GM18508 (cell line): ENCODE measurements at regions not wholly inside any gene's neighbourhood (a gene's known extent, or its start where the extent isn't known, plus 50 kb on each side); places are given as distances from the start of the nearest gene placed in this dataset.

Experiments
- ATAC-seq: cut with Tn5 transposase; IDR thresholded peaks from one replicate; pipeline ENCODE4 v1.9.1; 2021; ENCODE audit warnings: moderate number of reproducible peaks; ENCODE audit not compliant: insufficient read depth, unreplicated experiment

DNA sequence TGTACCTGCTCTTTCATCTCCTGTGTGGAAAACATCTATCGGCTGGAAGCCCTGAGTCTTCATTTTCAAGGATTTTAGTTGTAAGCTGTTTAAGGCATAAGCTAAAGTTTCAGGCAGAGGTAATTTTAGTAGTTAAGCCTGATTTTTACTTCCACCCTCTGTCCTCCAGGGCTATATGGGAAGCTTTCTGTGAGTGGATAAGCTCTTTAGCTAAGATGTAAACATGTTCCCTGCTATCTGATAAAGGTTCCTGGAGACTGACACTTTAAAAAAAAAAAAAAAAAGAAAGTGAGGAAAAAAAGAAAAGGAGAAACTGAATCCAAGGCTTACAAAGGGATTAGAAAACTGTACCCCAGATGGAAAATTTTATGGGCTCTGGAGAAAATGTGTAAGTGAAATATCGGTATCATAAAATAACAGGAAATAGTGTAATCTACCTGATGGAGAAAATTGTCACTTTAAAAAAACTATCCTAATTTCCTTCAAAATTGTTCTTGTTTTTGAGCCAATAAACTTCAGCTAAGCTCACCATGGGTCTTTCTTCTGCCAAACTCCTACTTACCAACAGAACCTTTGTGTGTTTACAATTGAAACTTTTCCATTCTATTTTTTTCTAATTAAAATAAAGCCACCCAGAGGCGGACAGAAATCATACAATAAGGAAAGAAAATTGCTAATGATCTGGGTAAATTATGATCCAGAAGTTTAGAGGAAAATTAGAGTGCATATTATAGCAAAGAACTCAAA is 180.5 kb downstream of the TGFB2 start:
- no peak for ATAC-seq

DNA sequence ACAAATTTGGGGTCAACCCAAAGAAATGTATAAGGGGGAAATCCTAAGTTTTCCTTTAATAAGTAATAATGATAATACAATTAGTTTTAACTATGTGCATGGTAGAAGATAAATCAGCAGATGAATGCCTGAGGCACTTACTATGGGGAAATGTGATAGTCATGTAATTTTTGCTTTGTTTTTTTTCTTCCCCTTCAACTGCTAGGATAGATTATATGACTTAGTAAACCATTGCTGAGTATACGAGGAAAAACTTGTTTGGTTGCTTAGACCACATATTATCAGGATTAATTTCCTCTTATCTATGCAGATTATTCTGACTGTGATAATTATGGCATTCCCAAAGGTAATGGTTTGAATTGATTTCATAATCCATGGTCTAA is 181.1 kb downstream of the TGFB2 start:
- ATAC-seq, result no peak

DNA sequence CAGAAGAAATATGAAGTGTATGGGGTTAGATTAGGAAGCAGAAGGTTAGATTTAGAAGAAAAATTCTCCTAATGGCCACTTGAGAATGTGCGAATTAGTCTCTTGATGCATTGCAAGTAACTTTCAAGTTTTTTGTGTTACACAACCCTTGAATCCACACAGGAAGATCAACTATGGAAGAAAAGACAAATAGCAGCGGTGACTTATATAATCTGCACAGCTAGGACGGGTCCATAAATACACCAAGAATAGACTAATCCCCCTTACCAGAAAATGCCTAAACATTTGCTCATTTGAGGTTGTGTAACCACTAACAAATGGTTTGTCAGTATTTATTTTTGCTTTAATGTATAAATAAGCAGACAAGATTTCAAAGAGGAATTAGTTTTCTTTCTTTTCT is 182.6 kb downstream of the TGFB2 start:
- no peak for ATAC-seq

DNA sequence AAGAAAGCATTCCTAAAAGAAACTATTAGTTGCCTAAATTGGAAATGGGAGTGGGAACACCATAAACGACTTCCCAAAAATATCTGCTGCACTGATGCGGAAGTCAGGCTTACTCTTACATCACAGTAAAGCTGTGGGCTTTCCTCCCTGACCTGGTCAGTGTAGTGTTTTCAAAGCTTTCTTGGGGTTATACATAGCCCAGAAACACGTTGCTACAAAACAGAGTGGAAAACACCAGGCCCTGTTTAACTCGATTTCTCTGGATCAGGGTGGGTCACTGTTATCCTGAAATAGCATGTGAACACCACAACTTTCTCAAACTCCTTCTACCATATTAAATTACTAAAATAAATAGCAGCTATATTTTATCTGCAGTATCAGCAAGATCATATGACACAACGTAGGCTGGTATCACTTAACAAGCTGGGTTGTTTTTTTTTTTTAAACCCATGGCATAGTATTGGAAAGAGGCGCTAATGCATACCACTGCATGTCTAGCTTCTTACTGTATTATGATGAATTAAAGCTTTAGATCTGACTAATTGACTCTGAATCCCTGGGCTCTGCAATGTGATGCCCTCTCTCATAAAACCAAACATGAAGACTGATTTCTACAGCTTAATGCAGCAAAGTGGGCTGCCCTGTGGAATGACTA is 184.6 kb downstream of the TGFB2 start:
- no peak for ATAC-seq

DNA sequence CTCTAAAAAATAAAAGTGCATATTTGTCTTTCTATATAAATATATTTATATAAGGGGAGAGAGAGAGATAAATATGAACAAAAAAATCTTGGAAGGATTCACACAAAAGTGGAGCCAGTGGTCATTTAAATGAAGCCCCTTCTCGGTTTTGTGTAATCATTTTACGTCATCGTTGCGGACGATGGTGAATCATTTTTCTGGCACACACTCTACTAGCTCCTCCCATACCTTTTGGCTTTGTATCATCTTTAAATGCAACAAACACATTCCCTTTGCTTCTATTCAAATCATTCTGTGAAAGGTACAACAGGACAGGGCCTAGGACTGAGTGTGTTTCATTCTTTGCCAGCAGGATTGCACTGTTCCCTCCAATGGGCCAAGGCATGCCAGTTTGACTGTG is 186.8 kb downstream of the TGFB2 start:
- no peak for ATAC-seq

DNA sequence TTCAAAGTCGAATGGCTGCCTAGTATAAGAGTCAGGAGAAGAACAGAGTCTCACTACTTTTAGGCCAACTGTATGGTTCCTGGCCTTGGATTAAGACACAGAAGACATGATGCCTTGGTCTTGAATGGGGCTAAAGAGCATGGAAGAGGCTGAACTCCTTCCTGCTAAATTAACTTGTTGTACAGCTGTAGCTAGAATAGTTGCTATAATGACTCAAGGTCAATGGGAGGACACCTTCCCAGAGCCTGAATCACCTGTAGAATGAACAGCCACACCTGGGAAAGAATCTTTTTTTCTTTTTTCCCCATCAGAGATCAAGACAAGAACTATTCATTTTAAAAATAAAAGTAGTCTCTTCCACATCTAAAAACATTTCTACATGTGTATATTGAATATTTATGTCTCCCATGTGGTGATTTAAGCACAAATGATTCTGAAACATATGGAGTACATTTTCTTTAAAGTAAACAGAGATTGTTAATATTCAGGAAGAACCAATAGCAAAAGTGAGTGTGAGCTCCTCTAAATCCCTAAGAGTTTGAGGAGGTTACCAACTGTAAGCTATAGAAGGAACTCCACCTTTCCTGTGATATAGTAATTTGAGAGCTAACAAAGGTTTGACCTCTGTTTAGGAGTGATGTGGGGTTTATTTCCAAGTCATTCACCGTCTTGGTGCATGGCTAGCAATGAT is 191.3 kb downstream of the TGFB2 start:
- no peak for ATAC-seq

DNA sequence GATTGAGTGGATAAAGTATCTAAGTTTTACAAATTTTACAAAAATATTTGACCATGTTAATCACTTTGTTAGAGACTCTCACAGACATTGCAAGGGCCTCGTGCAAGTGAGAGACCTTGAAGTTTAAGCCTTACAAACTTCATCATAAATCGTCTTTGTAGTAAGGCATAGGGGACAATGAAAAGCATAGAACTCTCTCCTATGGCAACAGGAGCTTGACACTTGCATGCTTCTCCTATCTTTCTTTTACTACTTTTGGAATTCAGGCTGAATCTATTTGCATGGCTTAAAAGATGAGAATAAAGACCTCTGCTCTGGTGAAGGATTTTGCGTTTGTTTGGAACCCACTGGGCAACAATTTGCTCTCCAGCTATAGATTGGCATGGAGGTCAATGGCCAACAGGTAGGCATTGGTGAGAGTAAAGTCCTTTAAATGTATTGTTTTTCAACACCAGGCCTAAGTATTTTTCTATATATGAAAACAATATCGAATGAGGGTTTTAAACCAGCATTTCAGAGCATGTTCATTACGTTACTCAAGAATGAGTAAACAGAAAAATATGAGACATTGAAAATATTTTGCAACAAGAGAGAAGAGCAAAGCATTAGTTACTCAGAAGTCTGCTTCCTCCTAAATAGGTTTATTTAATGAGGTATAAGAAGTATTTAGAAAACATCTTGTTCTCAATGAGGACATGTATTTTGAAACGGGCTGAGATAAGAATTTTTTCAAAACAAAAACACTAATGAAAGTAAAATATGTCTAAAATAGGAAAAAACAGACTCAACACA is 192.2 kb downstream of the TGFB2 start:
- ATAC-seq, result no peak

DNA sequence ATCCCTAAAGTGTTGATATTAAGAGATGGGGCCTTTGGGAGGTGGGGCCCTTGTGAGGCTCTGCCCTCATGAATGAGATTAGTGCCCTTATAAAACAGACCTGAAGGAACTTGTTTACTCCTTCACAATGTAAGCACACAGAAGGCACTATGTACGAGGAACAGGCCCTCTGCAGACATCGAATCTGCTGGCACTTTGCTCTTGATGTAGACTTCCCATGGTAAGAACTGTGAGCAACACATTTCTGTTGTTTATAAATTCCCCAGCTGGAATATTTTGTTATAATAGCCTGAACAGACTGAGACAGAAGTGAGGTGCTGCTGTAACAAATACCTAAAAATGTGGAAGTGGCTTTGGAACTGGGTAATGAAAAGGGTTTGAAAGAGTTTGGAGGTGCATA is 193.2 kb downstream of the TGFB2 start:
- ATAC-seq, result no peak

DNA sequence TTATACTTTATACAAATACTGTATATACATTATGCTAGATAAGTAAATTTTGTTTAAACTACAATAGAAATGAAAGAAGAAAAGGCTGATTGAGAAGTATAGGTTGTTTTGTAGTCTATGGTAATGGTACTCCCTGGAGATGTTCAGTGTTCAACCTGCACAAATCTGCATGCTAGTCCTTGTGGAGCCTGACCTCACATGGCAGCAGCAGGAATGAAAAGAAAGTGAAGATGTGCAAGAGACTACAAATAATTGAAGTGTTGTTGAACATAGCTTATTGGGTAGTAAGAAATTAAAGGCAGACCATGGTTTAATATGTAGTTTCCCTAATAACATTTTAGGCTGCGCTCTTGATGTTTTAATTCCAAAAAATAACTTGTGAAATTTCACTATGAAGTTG is 201.2 kb downstream of the TGFB2 start:
- ATAC-seq, result no peak

DNA sequence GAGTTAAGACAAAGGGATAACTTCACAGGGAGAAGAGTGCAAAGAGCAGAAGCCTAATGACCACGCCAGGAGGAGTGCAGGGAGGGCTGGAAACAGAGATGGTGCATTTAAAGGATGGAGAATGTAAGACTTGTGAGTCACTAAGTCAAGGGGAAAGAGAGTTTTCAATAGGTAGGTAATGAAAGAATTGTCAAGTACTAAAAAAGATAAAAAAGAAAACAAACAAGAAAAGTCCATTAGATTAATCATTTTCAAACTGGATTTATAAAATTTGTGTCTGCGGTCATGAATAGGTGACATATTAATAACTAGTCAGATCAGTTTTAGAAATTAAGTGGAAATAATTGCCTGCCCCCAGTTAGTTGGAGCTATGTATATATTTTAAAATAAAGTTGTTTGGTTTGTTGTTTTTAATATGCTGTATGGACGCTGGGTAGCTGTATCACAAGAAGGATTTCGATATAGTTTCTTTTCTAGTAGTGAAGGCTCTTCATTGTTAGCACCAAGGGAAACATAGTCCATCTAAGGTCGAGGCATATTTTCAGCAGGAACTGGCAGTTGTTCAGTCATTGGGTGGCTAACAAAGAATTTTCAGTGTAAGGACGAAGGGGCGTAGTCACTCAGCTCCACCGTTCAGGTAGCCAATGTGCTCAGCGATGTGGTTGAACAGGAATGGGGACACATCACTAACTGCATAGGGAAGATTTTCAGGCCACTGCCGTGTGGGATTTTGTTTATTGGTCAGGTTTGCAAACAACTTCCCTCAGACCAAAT is 203.0 kb downstream of the TGFB2 start:
- ATAC-seq, result no peak

DNA sequence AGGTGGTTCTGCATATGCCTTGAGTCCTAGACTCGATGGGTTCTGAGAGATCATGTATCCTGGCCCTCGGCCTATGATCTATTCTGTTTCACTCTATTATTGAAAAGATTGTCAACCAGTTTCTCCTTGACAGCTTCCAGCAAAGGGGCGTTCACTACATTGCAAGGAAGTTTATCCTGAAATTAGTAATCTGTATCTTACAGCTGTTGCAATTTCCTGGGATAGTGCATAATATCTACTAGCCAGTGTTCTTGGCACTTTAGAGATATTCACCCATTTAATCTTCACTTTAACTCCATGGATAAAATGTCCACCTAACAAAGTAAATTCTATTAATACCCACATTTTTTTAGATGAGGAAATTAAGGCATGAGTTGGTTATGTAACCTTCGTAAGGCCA is 203.6 kb downstream of the TGFB2 start:
- no peak for ATAC-seq

DNA sequence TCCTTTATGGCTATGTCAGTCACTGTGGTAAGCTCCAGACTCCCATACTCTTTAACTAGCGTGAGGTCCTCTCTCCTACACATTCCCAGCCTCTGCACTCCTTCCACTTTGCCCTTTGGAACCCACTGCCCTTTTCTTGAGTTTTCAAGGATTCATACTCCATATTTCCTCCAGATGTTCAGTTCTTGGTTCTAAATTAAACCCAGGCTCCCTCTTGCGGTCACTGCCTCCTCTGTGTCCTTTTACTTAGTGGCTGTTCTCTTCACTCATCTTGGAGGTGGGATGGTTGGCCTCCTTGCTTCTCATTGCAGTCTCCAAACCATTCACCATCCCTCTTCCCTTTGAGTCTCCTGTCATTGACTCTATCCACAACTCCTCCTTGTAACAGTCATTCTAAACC is 208.1 kb downstream of the TGFB2 start:
- no peak for ATAC-seq

DNA sequence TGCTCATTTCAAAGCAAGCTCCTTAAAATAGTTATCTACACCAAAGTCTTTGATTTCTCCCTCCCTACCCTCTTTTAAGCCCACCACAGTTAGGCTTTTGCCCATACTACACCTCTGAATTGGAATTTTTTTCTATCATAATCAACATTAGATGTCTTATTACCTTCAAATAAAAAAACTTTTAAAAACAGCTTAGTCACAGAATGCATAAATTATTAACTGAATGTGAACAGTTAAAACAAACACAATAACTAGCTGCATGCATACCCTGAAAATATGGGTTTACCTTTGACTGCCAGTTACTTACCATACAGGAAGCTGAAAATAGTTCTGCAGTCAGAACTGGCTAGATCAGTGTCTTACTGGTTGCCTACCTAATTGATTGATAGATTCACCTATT is 210.9 kb downstream of the TGFB2 start:
- no peak for ATAC-seq

DNA sequence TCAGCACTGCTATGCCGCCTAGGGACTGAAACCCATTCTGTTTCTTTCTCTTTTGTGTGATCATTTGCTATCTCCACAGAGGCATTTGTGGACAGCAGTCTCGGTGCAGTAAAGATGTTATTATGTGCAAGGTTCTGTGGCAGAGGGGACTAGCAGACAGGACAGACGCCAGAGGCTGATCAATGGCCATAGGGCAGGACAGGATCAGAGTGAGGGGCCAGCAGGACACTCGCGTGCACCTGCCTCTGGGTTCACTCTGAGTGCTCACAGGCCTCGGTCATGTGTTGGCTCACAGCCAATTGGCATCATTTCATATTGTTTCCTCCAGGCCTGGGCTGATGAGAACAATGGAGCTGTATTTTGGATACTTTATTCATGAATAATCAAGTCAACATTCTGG is 212.6 kb downstream of the TGFB2 start:
- no peak for ATAC-seq

DNA sequence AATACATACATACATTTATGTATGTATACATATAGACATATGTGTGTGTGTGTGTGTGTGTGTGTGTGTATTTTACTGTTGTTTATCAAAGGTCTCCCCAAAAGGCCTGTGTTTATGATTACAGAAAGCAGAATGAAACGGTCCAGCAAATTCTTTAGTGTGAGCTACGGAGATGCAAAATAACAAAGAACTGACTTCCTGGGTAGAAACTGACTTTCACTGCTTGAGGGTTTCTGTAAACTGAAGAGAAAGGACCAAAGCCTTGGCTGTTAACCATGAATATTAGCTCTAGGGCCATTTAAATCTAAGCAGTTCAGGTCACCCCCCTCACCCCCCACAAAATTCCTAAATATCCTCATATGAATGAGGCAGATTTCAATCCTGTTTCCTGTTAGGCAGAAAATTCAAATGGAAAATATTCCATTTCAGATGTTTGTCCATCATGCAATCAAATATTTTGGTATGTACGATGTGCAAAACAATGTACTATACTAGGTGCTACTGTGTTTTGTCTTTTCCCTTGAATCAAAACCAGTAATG is 213.2 kb downstream of the TGFB2 start:
- no peak for ATAC-seq

DNA sequence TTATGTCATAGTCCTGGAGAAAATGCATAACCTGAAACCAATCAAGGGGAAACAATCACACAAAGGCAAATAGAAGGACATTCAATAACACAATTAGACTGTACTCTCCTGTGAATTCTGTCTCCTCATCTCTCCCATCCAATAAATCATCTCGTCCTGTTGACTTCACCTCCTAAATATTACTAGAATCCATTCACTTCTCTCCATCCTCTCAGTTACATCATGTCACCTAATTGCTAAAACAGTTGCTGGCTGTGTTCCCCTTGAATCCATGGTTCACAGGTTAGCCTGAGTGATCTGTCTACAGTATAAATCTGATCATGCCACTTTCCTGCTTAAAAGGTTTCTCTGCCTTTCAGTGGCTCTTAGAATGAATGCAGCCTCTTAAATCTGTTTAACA is 220.2 kb downstream of the TGFB2 start:
- no peak for ATAC-seq

DNA sequence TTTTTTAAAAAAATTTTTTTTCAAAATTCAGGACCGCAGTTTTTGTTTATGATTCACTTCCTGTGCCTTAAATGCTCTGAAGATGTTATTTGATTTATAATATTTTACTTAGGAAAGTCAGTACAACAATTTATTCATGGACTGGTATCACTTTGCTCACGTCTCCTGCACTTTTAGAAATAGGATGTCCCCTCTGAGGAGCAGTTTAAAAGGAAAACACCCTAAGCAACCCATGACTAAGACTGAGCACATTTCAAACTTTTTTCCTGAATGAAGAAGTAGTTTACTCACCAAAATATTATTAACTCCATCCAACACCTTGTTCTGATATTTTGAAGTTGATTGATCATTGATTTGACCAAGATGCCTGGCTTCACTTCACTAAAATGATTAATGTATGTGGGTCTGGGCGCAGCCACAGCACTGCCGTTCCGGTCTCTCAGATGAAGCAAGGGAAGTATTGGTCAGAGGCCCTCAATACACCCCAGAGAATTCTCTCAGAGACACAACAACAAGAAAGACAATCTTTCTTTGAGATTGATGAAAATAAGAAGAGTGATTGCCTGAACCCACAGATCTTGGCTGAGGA is 223.9 kb downstream of the TGFB2 start:
- ATAC-seq, result no peak

DNA sequence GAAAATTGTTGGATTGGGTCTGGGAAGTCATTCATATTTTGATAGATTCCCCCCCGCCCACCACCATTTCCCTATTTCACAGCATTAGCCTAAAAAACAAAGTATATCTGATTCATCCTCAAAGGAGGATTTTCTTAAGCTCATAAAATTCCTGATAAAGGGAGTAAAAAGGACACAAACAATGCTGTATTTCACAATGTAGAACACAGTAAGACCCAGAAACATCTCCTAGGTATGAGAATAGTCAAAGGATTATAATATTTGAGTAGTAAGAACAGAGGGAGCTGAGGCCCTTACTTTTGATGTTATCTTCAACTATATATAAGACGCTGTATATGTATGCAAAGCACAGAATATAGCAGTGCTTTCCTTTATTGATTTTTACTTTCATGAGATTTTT is 225.3 kb downstream of the TGFB2 start:
- ATAC-seq, result no peak

DNA sequence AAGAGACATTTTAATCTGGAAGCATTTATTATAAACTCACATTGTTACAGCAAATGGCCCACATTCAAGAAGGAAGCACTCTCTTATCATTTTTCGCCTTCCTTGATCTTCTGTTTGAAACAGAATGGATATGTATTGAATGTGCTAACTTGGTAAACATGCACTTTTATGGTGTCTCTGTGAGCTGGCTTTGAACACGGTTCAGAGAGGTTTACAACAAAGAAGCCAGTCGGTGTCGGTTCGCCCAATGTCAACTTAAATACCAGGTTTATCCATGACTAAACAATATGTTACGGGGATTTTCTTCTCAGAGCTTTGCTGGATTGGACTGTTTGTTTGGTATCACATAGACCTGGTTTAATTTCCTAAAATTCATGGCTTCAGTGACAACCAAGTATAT is 226.4 kb downstream of the TGFB2 start:
- ATAC-seq, result no peak

DNA sequence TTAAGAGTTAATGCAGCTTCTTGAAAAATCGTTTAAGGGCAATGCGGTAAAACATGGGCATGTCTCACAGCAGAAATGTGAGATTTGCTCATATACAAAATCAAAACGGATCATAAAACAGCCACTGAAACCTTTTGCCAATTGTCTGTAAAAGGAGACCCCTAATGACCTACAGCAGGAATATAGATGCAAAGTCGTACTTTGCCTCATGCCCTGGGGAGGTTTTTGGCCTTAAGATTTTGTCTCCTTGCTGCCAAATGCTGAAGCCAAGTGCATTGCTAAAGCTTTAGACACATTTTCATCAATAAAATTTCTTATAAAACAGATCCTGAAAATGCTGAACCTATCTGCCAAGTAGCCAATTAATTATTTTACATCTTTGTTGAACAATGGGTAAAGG is 226.9 kb downstream of the TGFB2 start:
- no peak for ATAC-seq
